ENCODE measurements at regions not wholly inside any gene's neighbourhood (a gene's known extent, or its start where the extent isn't known, plus 50 kb on each side); places are given as distances from the start of the nearest gene placed in this dataset.
"Not testable (repeated sequence)": the region's sequence is repeated elsewhere in the genome, so short reads cannot be mapped to it uniquely, and the experiment has no call there.

GRCh38 chr22:44650806-44651205 lies 51.2 kb upstream of the PRR5 start:
- no peak for DNase-seq

GRCh38 chr22:44648821-44649565 lies 53.0 kb upstream of the PRR5 start:
- DNase-seq = no peak

- DNase-seq = no peak
These were observed 53.8 kb upstream of the PRR5 start for GRCh38 chr22:44648085-44648820.

GRCh38 chr22:44647141-44647540 lies 54.9 kb upstream of the PRR5 start:
- DNase-seq = no peak

GRCh38 chr22:44646668-44647067 lies 55.3 kb upstream of the PRR5 start:
- DNase-seq = no peak

- DNase-seq = no peak
These were observed 55.9 kb upstream of the PRR5 start for GRCh38 chr22:44646141-44646540.

- no peak for DNase-seq
These were observed 56.5 kb upstream of the PRR5 start for GRCh38 chr22:44645531-44645930.

- no peak for DNase-seq
These were observed 56.9 kb upstream of the PRR5 start for GRCh38 chr22:44645083-44645482.

GRCh38 chr22:44643526-44644101 lies 58.4 kb upstream of the PRR5 start:
- DNase-seq = not testable (repeated sequence)

- DNase-seq = no peak
These were observed 59.8 kb upstream of the PRR5 start for GRCh38 chr22:44642096-44642644.

GRCh38 chr22:44640618-44641155 lies 61.3 kb upstream of the PRR5 start:
- DNase-seq = no peak

GRCh38 chr22:44639891-44640617 lies 62.0 kb upstream of the PRR5 start:
- DNase-seq = no peak

- DNase-seq = no peak
These were observed 62.8 kb upstream of the PRR5 start for GRCh38 chr22:44638971-44639760.

GRCh38 chr22:44636502-44637206 lies 65.3 kb upstream of the PRR5 start:
- DNase-seq = not testable (repeated sequence)

- DNase-seq = not testable (repeated sequence)
These were observed 66.4 kb upstream of the PRR5 start for GRCh38 chr22:44635567-44635966.

GRCh38 chr22:44634426-44635321 lies 67.3 kb upstream of the PRR5 start:
- DNase-seq = no peak

GRCh38 chr22:44633647-44634046 lies 68.4 kb upstream of the PRR5 start:
- DNase-seq = no peak

- no peak for DNase-seq
These were observed 69.2 kb upstream of the PRR5 start for GRCh38 chr22:44632541-44633396.

- no peak for DNase-seq
These were observed 71.2 kb upstream of the PRR5 start for GRCh38 chr22:44630826-44631225.
